Choroid plexus epithelial cell (primary cell): ENCODE measurements at regions not wholly inside any gene's neighbourhood (a gene's known extent, or its start where the extent isn't known, plus 50 kb on each side); places are given as distances from the start of the nearest gene placed in this dataset.

Source experiments
- DNase-seq: peaks from one replicate; pipeline ENCODE4 v3.0.0-alpha.2; 2010; ENCODE audit warnings: low read depth
- H3K4me3 ChIP-seq: 2 replicates; pipeline ENCODE4 v1.5.1; 2011; ENCODE audit warnings: low read depth, mild to moderate bottlenecking, control low read depth, low read length, moderate library complexity
- TF ChIP-seq, protein P1 (sequence below): conservative IDR thresholded peaks from 2 replicates; pipeline ENCODE4 v1.5.1; 2011; ENCODE audit warnings: low read depth, mild to moderate bottlenecking, control low read depth, inconsistent platforms, low read length, moderate library complexity

DNA sequence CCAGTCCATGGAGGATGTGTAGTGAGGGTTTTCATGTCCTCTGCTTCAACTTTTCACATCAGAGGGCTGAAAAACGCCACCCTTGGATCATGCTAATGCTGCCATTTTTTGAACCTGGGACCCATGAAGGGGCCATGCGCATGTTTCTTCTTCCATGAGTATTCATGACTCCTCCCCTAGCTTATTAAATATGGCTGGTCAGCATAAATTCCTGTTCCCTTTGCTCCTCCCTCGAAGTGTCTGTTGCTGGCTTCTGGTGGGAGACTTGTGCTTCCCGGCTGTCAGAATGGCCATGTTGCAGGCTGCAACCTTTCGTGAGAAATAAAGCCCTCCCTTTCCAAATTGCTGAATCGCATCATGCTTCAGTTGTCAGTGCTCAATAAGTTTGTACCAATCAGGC, 711.2 kb upstream of the KIRREL3 start:
- DNase-seq, result no peak
- TF ChIP-seq, protein P1, sequence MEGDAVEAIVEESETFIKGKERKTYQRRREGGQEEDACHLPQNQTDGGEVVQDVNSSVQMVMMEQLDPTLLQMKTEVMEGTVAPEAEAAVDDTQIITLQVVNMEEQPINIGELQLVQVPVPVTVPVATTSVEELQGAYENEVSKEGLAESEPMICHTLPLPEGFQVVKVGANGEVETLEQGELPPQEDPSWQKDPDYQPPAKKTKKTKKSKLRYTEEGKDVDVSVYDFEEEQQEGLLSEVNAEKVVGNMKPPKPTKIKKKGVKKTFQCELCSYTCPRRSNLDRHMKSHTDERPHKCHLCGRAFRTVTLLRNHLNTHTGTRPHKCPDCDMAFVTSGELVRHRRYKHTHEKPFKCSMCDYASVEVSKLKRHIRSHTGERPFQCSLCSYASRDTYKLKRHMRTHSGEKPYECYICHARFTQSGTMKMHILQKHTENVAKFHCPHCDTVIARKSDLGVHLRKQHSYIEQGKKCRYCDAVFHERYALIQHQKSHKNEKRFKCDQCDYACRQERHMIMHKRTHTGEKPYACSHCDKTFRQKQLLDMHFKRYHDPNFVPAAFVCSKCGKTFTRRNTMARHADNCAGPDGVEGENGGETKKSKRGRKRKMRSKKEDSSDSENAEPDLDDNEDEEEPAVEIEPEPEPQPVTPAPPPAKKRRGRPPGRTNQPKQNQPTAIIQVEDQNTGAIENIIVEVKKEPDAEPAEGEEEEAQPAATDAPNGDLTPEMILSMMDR, result no peak
- H3K4me3 ChIP-seq, result no peak overlapping the region

DNA sequence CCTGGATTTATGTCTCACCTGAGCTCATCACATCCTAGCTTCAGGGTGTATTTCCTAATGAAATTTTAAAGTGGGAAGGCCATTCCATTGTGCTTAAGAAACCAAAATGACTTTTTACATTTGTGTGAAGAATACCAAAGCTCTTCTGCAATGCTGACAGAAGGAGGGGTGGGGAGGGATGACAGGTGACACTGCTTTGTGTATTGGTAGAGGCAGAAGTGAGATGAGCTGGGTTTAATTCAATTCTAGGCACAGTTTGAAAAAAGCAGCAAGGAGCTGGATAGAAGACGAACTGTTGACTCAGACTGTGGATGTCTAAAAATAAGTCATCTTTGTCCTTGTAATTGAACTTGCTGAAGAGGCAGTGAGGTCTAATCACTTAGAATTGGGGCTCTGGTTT, 710.3 kb upstream of the KIRREL3 start:
- no peak for DNase-seq
- TF ChIP-seq, protein P1, result no peak
- no peak overlapping the region for H3K4me3 ChIP-seq

DNA sequence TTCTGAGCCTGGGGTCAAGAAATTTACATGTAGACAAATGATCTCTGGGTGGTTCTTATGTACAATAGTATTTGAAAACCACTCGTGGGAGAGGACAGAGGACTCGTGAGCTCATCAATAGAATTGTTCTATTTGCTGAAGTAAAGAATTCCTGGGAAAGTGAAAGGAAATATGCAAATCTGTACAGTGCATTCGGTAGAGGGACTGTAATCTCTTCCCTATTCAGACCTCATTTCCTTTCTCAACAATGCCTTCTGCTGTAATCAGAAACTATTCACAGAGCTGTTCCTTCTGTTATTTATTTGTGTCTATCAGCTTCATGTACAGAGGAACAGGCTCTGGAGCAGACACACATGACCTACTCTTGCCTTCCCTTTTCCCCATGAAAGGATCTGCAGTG, 709.4 kb upstream of the KIRREL3 start:
- TF ChIP-seq, protein P1, result no peak
- no peak overlapping the region for H3K4me3 ChIP-seq
- DNase-seq, result no peak

DNA sequence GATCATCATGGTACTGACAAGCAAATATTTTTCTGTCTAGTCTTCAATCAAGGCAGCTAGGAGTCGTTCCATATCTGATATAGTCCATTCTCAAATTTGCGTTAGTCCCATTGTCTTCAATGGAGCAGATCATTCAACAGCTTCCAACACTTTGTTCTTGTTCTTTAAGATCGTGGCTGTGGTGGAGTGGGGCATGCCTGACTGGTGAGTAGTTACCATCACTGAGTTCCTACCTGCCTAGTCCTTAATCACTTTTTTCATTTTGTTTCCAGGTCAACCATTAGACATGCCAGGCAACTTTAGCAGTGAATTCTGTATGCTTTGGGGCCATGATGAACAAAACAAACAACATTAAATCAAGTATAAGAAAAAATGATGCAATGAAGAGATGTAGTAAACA, 693.1 kb upstream of the KIRREL3 start:
- TF ChIP-seq, protein P1, result no peak
- no peak overlapping the region for H3K4me3 ChIP-seq
- DNase-seq, result no peak

DNA sequence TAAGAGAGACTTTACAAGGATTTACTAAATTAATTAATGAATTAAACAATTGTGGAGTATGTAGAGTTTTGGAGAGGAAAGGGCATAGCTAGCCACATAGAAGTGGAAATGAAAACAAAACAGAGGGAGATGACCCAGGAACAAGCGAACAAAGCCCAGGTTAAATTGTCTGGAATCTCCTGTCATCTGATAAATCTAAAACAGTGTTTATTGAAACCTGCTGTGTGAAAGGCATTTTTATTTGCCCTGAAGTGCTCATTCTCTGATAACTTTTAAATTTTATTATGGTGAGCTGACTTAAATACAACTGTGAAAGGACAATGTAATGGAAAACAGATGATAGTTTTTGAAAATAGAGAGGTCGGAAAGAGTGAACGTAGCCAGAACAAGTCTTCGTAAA, 682.8 kb upstream of the KIRREL3 start:
- TF ChIP-seq, protein P1, result no peak
- DNase-seq, result no peak

DNA sequence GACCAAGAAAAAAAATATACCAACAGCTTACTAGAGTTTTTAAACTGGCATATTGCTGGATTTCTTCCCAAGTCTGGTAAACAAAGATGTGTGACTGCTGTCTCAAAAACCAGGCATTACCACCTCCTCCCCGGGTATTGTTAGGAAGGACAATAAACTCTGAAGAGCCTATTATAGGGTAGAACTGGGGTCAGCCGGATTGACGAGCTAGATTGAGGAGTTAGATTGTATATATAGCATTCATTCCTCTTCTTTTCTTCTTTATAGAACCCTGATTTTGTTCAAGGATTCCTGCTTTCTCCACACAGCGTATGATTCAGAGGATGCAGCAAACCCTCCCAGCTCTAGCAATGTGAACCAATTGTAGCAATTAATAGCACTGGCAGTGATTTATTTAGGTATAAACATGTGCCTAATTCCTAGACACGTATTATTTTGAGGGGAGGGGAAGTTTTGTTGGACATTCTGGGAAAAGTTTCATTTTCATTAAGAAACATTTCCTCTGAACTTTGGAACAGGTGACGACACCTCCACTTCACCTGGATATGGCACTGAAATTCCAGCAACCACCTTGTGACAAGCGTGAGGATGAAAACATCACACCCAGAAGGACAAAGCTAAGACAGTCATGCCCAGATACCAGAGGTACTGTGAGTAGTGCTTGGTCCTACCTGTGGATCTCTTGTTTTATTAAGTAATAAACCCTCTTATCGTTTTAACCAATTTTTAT, 679.4 kb upstream of the KIRREL3 start:
- TF ChIP-seq, protein P1, result no peak
- no peak overlapping the region for H3K4me3 ChIP-seq
- no peak for DNase-seq

More for the DNA sequence above, 682.8 kb upstream of the KIRREL3 start:
- H3K4me3 ChIP-seq, result no peak overlapping the region

DNA sequence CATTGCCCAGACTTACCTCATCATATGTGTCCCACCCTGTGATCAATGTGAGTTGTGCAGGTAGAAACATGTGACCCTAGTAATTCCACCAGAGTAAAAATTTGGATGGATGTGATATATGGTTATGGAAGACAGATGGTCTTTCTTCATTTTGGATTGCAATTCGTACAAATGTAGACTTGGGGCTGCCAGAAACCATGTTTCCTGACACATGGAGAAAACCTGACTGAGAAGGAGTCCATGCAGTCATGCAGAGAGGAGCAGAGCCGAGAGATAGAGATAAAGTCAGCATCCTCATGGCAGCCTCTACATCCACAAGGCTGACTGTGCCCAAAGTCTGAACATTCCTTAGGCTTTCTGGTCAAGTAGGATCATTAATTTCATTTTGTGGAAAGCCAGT, 678.1 kb upstream of the KIRREL3 start:
- H3K4me3 ChIP-seq, result no peak overlapping the region
- no peak for DNase-seq
- TF ChIP-seq, protein P1, result no peak
